ENCODE measurements at regions not wholly inside any gene's neighbourhood (a gene's known extent, or its start where the extent isn't known, plus 50 kb on each side); places are given as distances from the start of the nearest gene placed in this dataset.

DNA sequence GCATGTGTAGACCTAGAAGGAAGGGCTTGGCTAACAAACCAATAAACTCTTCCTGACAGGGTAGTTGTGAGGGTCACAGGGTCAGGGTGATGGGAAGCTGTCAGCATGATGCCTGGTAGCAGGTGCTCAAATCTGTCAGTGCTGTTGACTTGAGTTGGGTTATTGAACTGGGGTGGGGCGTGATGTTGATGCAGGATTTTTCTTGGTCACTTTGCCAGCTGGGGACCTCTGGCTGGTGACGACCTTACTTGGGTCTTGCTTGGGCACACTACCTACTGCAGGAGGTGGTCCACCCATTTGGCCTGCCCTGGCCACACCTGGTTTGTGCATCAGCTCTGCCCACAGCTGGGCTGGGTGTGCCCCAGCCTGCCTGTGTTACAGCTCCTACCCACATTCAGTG, 624.4 kb downstream of the PTPRU start:
- TF ChIP-seq, protein P1, sequence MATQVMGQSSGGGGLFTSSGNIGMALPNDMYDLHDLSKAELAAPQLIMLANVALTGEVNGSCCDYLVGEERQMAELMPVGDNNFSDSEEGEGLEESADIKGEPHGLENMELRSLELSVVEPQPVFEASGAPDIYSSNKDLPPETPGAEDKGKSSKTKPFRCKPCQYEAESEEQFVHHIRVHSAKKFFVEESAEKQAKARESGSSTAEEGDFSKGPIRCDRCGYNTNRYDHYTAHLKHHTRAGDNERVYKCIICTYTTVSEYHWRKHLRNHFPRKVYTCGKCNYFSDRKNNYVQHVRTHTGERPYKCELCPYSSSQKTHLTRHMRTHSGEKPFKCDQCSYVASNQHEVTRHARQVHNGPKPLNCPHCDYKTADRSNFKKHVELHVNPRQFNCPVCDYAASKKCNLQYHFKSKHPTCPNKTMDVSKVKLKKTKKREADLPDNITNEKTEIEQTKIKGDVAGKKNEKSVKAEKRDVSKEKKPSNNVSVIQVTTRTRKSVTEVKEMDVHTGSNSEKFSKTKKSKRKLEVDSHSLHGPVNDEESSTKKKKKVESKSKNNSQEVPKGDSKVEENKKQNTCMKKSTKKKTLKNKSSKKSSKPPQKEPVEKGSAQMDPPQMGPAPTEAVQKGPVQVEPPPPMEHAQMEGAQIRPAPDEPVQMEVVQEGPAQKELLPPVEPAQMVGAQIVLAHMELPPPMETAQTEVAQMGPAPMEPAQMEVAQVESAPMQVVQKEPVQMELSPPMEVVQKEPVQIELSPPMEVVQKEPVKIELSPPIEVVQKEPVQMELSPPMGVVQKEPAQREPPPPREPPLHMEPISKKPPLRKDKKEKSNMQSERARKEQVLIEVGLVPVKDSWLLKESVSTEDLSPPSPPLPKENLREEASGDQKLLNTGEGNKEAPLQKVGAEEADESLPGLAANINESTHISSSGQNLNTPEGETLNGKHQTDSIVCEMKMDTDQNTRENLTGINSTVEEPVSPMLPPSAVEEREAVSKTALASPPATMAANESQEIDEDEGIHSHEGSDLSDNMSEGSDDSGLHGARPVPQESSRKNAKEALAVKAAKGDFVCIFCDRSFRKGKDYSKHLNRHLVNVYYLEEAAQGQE (IDR thresholded peaks at IDR 0.05; ENCODE audit: insufficient read depth in 1 of 2, low read depth in 2 of 2, low read length in 2 of 2), result no peak
- TF ChIP-seq SIN3A (IDR thresholded peaks at IDR 0.05; ENCODE audit: borderline replicate concordance, insufficient read depth, low read length) (no peak), TAF1 (IDR thresholded peaks at IDR 0.05; ENCODE audit: borderline replicate concordance, insufficient read depth, low read length) (no peak), POLR2AphosphoS5 (IDR thresholded peaks at IDR 0.05; ENCODE audit: low read depth, low read length) (no peak), FOXP2 (optimal IDR thresholded peaks at IDR 0.05; ENCODE audit: borderline replicate concordance, extremely low read depth, extremely low read length, insufficient read depth) (no peak)

DNA sequence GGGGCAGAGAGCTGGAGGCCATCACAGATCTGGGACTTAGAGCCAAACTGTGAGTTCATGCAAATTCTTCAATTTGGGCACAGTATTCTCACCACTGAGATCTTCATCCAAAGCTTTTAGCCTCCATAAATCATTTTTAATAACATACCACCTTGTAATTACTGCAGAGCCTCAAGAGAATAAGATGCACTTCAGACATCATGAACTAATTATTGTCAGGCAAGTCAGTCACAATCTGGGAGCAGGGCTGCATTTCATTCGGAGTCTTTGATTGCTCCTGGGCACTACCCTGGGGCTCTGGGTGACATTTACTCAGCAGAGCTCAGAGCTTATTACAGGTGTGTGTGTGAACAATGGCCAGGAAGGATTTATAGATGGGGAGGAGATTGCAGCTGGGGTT, 623.7 kb downstream of the PTPRU start:
- no peak for TF ChIP-seq SIN3A (IDR thresholded peaks at IDR 0.05; ENCODE audit: borderline replicate concordance, insufficient read depth, low read length)
- TF ChIP-seq, protein P1 (IDR thresholded peaks at IDR 0.05; ENCODE audit: insufficient read depth in 1 of 2, low read depth in 2 of 2, low read length in 2 of 2), result no peak
- no peak for TF ChIP-seq TAF1 (IDR thresholded peaks at IDR 0.05; ENCODE audit: borderline replicate concordance, insufficient read depth, low read length)
- TF ChIP-seq FOXP2 (optimal IDR thresholded peaks at IDR 0.05; ENCODE audit: borderline replicate concordance, extremely low read depth, extremely low read length, insufficient read depth), result no peak

GRCh38 chr1:29859126-29859525, 622.8 kb downstream of the PTPRU start:
- TF ChIP-seq TAF1 (IDR thresholded peaks at IDR 0.05; ENCODE audit: borderline replicate concordance, insufficient read depth, low read length) (no peak), FOXP2 (optimal IDR thresholded peaks at IDR 0.05; ENCODE audit: borderline replicate concordance, extremely low read depth, extremely low read length, insufficient read depth) (no peak), SIN3A (IDR thresholded peaks at IDR 0.05; ENCODE audit: borderline replicate concordance, insufficient read depth, low read length) (no peak), POLR2AphosphoS5 (IDR thresholded peaks at IDR 0.05; ENCODE audit: low read depth, low read length) (no peak)
- TF ChIP-seq, protein P1 (IDR thresholded peaks at IDR 0.05; ENCODE audit: insufficient read depth in 1 of 2, low read depth in 2 of 2, low read length in 2 of 2), result no peak

DNA sequence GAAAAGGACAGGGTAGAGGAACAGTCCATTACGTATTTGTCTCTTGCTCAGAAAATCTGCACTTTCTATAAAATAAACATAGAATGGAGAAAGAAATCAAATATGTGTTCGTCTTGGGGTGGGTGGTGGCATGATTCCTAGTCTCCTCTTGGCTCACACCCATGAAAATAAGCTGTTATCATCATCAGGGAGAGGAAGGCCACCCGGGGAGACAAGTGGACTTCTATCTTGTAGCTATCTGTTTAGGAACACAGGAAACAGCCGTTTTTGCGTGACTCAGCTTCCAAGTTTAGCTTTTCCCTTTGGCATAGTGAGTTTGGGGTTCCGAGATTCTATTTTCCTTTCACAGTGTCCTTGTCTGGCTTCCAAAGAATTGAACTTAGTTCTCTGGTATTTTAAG, 622.3 kb downstream of the PTPRU start:
- no peak for TF ChIP-seq TAF1 (IDR thresholded peaks at IDR 0.05; ENCODE audit: borderline replicate concordance, insufficient read depth, low read length)
- no peak for TF ChIP-seq SIN3A (IDR thresholded peaks at IDR 0.05; ENCODE audit: borderline replicate concordance, insufficient read depth, low read length)
- no peak for TF ChIP-seq POLR2AphosphoS5 (IDR thresholded peaks at IDR 0.05; ENCODE audit: low read depth, low read length)
- TF ChIP-seq FOXP2 (optimal IDR thresholded peaks at IDR 0.05; ENCODE audit: borderline replicate concordance, extremely low read depth, extremely low read length, insufficient read depth), result no peak
- TF ChIP-seq, protein P1 (IDR thresholded peaks at IDR 0.05; ENCODE audit: insufficient read depth in 1 of 2, low read depth in 2 of 2, low read length in 2 of 2), result no peak

Measured in PFSK-1 (cell line).